SK-N-SH (cell line): ENCODE measurements at regions not wholly inside any gene's neighbourhood (a gene's known extent, or its start where the extent isn't known, plus 50 kb on each side); places are given as distances from the start of the nearest gene placed in this dataset.

ENCODE experiments used
- CTCF ChIA-PET: fragments of 300-600, 350-600 bp; formaldehyde crosslinking; extraction: SDS; loops from one replicate; lab custom pipeline; 2021; lab: Yijun Ruan, JAX
- POLR2A ChIA-PET: fragments of 350-600 bp; sonication (Branson Sonifier 250); formaldehyde crosslinking; extraction: SDS; loops from one replicate; lab custom pipeline; 2020; ENCODE audit warnings: antibody characterized with exemption, inconsistent platforms; lab: Yijun Ruan, JAX
- DNase-seq: peaks from one replicate; pipeline ENCODE4 v3.0.0; 2012
- H2AFZ ChIP-seq: fragments of 200-600 bp; sonication (generic); 2 replicates; pipeline ENCODE4 v1.8.1; 2016; ENCODE audit warnings: antibody characterized with exemption, mild to moderate bottlenecking, low read depth
- H3F3A ChIP-seq: fragments of 200-600 bp; sonication (generic); replicated peaks from 2 replicates; pipeline ENCODE3; 2016; ENCODE audit warnings: antibody characterized with exemption, mild to moderate bottlenecking; ENCODE audit not compliant: insufficient read depth
- H3K27ac ChIP-seq, 2 experiments: fragments of 200-500 bp in 1 of 2; fragments of 200-600 bp in 1 of 2; sonication (Bioruptor generic) in 1 of 2; sonication (generic), shearing (Covaris generic) in 1 of 2; 2 replicates each; pipeline versions ENCODE4 v1.5.1 to v1.6.1; 2014 to 2016; ENCODE audit warnings: low read depth in 2 of 2, inconsistent platforms in 1 of 2, low read length in 1 of 2, mild to moderate bottlenecking in 1 of 2, mixed read lengths in 1 of 2
- H3K27me3 ChIP-seq: fragments of 200-600 bp; sonication (generic), shearing (Covaris generic); 2 replicates; pipeline ENCODE4 v1.6.1; 2016; ENCODE audit warnings: mixed run types; ENCODE audit not compliant: insufficient read depth
- H3K36me3 ChIP-seq, 2 experiments: fragments of 200-500 bp in 1 of 2; fragments of 200-600 bp in 1 of 2; sonication (Bioruptor generic) in 1 of 2; sonication (generic) in 1 of 2; replicated peaks in 1 of 2; 2 replicates each; pipeline versions ENCODE3 to v1.5.1; 2014 to 2016; ENCODE audit warnings: low read length in 1 of 2, mild to moderate bottlenecking in 1 of 2; ENCODE audit not compliant: insufficient read depth in 2 of 2, control insufficient read depth in 1 of 2
- H3K4me1 ChIP-seq, 2 experiments: fragments of 200-500 bp in 1 of 2; fragments of 200-600 bp in 1 of 2; sonication (Bioruptor generic) in 1 of 2; sonication (generic), shearing (Covaris generic) in 1 of 2; 2 replicates each; pipeline versions ENCODE4 v1.5.1 to v1.6.1; 2014 to 2016; ENCODE audit warnings: low read depth in 1 of 2, low read length in 1 of 2, mixed run types in 1 of 2; ENCODE audit not compliant: insufficient read depth in 2 of 2, control insufficient read depth in 1 of 2
- H3K4me2 ChIP-seq: fragments of 200-600 bp; sonication (generic), shearing (Covaris generic); 2 replicates; pipeline ENCODE4 v1.6.1; 2017; ENCODE audit warnings: mixed run types
- H3K4me3 ChIP-seq, 2 experiments: fragments of 200-500 bp in 1 of 2; fragments of 200-600 bp in 1 of 2; sonication (Bioruptor generic) in 1 of 2; sonication (generic), shearing (Covaris generic) in 1 of 2; 2 replicates each; pipeline versions ENCODE4 v1.5.1 to v1.8.1; 2014 to 2016; ENCODE audit warnings: low read depth in 2 of 2, inconsistent platforms in 1 of 2, low read length in 1 of 2, mild to moderate bottlenecking in 1 of 2, mixed read lengths in 1 of 2, moderate library complexity in 1 of 2
- H3K79me2 ChIP-seq: fragments of 200-600 bp; sonication (generic); 2 replicates; pipeline ENCODE4 v1.8.1; 2017; ENCODE audit warnings: mild to moderate bottlenecking; ENCODE audit not compliant: insufficient read depth
- H3K9ac ChIP-seq: fragments of 200-600 bp; sonication (generic); 2 replicates; pipeline ENCODE4 v1.6.1; 2017; ENCODE audit warnings: mixed run types
- H3K9me2 ChIP-seq: fragments of 200-600 bp; sonication (generic); 2 replicates; pipeline ENCODE4 v1.6.1; 2017; ENCODE audit warnings: mixed run types
- H3K9me3 ChIP-seq: fragments of 200-600 bp; sonication (generic); 2 replicates; pipeline ENCODE4 v1.6.1; 2017; ENCODE audit warnings: mixed run types, mild to moderate bottlenecking, moderate library complexity
- H4K20me1 ChIP-seq: fragments of 200-600 bp; sonication (generic); 2 replicates; pipeline ENCODE4 v1.6.1; 2017; ENCODE audit warnings: mild to moderate bottlenecking, mixed run types; ENCODE audit not compliant: insufficient read depth
- CTCF ChIP-seq: fragments of 200-600 bp; sonication (generic); IDR thresholded peaks from 2 replicates; pipeline ENCODE4 v1.6.1; 2017; ENCODE audit warnings: antibody characterized with exemption, mild to moderate bottlenecking, moderate library complexity
- JUND ChIP-seq: IDR thresholded peaks from 2 replicates; pipeline ENCODE4 v1.4.0; 2012
- MXI1 ChIP-seq: IDR thresholded peaks from 2 replicates; pipeline ENCODE4 v1.6.1; 2012; ENCODE audit warnings: mild to moderate bottlenecking, low read depth, low read length, improper control_type of control experiment
- RAD21 ChIP-seq: IDR thresholded peaks from 2 replicates; pipeline ENCODE4 v1.6.1; 2012; ENCODE audit warnings: mild to moderate bottlenecking, low read length
- RFX5 ChIP-seq: IDR thresholded peaks from 2 replicates; pipeline ENCODE4 v1.6.1; 2012; ENCODE audit warnings: mild to moderate bottlenecking, improper control_type of control experiment, low read length
- SMC3 ChIP-seq: IDR thresholded peaks from 2 replicates; pipeline ENCODE4 v1.6.1; 2012; ENCODE audit warnings: low read depth, low read length, improper control_type of control experiment
- TAF1 ChIP-seq: IDR thresholded peaks from 2 replicates; pipeline ENCODE4 v1.6.1; 2012; ENCODE audit warnings: low read depth, mild to moderate bottlenecking, low read length, moderate library complexity, borderline replicate concordance
- TCF12 ChIP-seq: IDR thresholded peaks from 2 replicates; pipeline ENCODE4 v1.4.0; 2012
- TEAD4 ChIP-seq: IDR thresholded peaks from 2 replicates; pipeline ENCODE4 v1.4.0; 2012; ENCODE audit warnings: mild to moderate bottlenecking, borderline replicate concordance; ENCODE audit not compliant: insufficient read depth
- USF2 ChIP-seq: fragments of 150-350 bp; IDR thresholded peaks from 2 replicates; pipeline ENCODE4 v1.6.1; 2017; ENCODE audit warnings: antibody characterized with exemption, low read length, low read depth, borderline replicate concordance
- YY1 ChIP-seq: IDR thresholded peaks from 2 replicates; pipeline ENCODE4 v1.4.0; 2012; ENCODE audit warnings: low read depth, mild to moderate bottlenecking
- WGBS: methylation state at CpG from one replicate; pipeline ENCODE4 v1.1.6; 2017; ENCODE audit warnings: low lambda C conversion rate; 5-methylcytosine and 5-hydroxymethylcytosine counted together
- TF ChIP-seq, protein P1 (sequence below): IDR thresholded peaks from 2 replicates; pipeline ENCODE4 v1.4.0; 2012; ENCODE audit warnings: low read depth, borderline replicate concordance
- TF ChIP-seq, protein P2 (sequence below): IDR thresholded peaks from 2 replicates; pipeline ENCODE4 v1.4.0; 2012; ENCODE audit warnings: low read depth
- TF ChIP-seq, protein P3 (sequence below): IDR thresholded peaks from 2 replicates; pipeline ENCODE4 v1.4.0; 2012; ENCODE audit warnings: low read depth, borderline replicate concordance

DNA sequence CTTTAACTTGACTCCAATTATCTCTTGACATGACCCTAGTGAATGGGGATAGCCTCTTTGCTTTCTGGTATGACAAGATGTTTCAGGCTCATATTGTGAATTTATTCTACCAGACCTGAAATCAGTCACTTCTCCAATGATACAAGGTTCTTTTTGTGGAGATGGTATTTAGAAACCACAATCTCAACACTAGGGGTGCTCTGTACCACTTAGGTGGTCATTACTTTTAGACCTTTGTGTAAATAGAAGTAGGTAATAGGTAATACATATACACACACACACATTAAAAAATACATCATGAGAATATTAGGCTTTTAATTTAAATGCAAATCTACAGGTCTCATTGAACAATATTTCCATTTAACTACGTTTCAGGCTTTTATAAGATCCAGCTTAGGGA lies 199.0 kb upstream of the RHOBTB1 start:
- Histone ChIP-seq H2AFZ (no peak overlapping the region), H3K36me3 (no peaks in the 10 kb centered on the region), H3K4me1 (peaks cover 0 to 10% of the 10 kb centered on the region in 2 experiments; a peak in 1 of 4 replicates), H3K27ac (no peak overlapping the region), H3K27me3 (no peaks in the 10 kb centered on the region), H3K9ac (no peak overlapping the region), H4K20me1 (no peaks in the 10 kb centered on the region), H3K4me2 (no peak overlapping the region), H3K9me2 (no peaks in the 10 kb centered on the region), H3F3A (no peaks in the 10 kb centered on the region), H3K79me2 (no peaks in the 10 kb centered on the region), H3K4me3 (no peak overlapping the region), H3K9me3 (no peaks in the 10 kb centered on the region)
- CTCF ChIA-PET: interaction anchor here (0.5 kb wide), 1 partner anchor 320 kb away, joined by 3 read pairs; no protein-coding TSS in a partner anchor
- POLR2A ChIA-PET: no interaction called here
- DNase-seq: no peak
- peak; percentile 20; the same call in 1 of the 2 replicates for TF ChIP-seq CTCF
- TF ChIP-seq, protein P1, sequence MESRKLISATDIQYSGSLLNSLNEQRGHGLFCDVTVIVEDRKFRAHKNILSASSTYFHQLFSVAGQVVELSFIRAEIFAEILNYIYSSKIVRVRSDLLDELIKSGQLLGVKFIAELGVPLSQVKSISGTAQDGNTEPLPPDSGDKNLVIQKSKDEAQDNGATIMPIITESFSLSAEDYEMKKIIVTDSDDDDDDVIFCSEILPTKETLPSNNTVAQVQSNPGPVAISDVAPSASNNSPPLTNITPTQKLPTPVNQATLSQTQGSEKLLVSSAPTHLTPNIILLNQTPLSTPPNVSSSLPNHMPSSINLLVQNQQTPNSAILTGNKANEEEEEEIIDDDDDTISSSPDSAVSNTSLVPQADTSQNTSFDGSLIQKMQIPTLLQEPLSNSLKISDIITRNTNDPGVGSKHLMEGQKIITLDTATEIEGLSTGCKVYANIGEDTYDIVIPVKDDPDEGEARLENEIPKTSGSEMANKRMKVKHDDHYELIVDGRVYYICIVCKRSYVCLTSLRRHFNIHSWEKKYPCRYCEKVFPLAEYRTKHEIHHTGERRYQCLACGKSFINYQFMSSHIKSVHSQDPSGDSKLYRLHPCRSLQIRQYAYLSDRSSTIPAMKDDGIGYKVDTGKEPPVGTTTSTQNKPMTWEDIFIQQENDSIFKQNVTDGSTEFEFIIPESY: no peak
- 31% methylated on average over 1 of the region's 1 CpG for WGBS

- Histone ChIP-seq H3K79me2 (no peaks in the 10 kb centered on the region), H3K4me3 (no peak overlapping the region; a peak in 1 of 4 replicates), H3K27me3 (no peaks in the 10 kb centered on the region), H3K9me2 (no peaks in the 10 kb centered on the region), H4K20me1 (no peaks in the 10 kb centered on the region), H3K27ac (no peak overlapping the region), H3K9me3 (no peaks in the 10 kb centered on the region), H3F3A (no peaks in the 10 kb centered on the region), H2AFZ (peak overlapping the region; percentile 31; the same call in 1 of the 2 replicates), H3K36me3 (no peaks in the 10 kb centered on the region), H3K9ac (no peak overlapping the region), H3K4me2 (no peak overlapping the region), H3K4me1 (peaks cover 0 to 10% of the 10 kb centered on the region in 2 experiments; a peak in 1 of 4 replicates)
- peak; percentile 24 for DNase-seq
- 12% methylated on average over 7 of the region's 7 CpGs for WGBS
- ChIA-PET POLR2A (no interaction called here), CTCF (interaction anchor here (0.5 to 2.4 kb wide), 53 partner anchors 9 to 902 kb away, joined by 3 to 23 read pairs (median 3); no protein-coding TSS in a partner anchor)
- TF ChIP-seq, protein P2, sequence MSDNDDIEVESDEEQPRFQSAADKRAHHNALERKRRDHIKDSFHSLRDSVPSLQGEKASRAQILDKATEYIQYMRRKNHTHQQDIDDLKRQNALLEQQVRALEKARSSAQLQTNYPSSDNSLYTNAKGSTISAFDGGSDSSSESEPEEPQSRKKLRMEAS: no peak
- TF ChIP-seq RAD21 (peak; percentile 85), SMC3 (peak; percentile 59), CTCF (peak; percentile 83), TEAD4 (no peak), USF2 (no peak), MXI1 (no peak), TCF12 (no peak), JUND (no peak), YY1 (no peak), TAF1 (no peak), RFX5 (peak; percentile 33; the same call in 1 of the 2 replicates)
- TF ChIP-seq, protein P3, sequence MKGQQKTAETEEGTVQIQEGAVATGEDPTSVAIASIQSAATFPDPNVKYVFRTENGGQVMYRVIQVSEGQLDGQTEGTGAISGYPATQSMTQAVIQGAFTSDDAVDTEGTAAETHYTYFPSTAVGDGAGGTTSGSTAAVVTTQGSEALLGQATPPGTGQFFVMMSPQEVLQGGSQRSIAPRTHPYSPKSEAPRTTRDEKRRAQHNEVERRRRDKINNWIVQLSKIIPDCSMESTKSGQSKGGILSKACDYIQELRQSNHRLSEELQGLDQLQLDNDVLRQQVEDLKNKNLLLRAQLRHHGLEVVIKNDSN: no peak
Observed at GRCh38 chr10:61140765-61141392, 196.9 kb upstream of the RHOBTB1 start.
